ENCODE measurements at regions not wholly inside any gene's neighbourhood (a gene's known extent, or its start where the extent isn't known, plus 50 kb on each side); places are given as distances from the start of the nearest gene placed in this dataset.
"Not testable (repeated sequence)": the region's sequence is repeated elsewhere in the genome, so short reads cannot be mapped to it uniquely, and the experiment has no call there.

DNA sequence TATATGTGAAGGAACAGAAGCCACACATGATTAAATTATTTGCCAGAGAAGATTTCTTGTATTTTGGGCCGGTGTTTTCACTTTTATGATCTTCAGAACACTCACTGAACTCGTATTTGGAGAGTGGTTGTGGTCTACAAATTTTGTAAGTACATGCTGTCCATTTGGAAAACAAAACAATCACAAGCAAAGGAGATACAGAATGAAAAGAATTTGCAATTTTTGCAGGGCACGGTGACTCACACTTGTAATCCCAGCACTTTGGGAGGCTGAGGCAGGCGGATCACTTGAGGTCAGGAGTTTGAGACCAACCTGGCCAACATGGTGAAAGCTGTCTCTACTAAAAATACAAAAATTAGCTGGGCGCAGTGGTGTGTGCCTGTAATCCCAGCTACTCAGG lies 282.0 kb downstream of the C1D start:
- not testable (repeated sequence) for H3K9me3 ChIP-seq (ENCODE audit: control insufficient read depth, low read length, poor library complexity, severe bottlenecking); H3K4me1 Mint-ChIP-seq; ATAC-seq; H3K27ac Mint-ChIP-seq; DNase-seq; H3K36me3 Mint-ChIP-seq (ENCODE audit: low read depth); H3K4me3 Mint-ChIP-seq
- H3K27me3 Mint-ChIP-seq: peaks cover 10% of the 10 kb centered on the region

DNA sequence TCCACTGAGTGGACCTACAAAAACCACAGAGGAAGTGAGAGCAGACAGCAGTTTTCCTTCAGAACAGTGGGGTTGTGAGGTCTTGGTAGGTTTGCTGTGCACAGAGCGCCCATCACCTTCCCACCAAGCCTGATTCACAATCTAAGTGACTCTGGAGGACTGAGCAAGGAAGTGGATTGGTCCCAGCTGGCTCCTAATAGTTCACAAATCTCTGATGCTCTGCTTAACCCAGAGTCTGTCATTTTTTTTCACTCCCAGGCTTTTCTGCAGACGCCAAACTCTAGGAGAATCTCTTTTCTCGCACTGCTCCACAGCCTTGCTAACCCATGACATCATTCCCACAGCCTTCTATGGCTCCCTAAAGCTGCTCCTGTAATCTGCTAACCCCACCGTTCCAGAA lies 280.4 kb downstream of the C1D start:
- ATAC-seq (no peak), DNase-seq (no peak)
- Mint-ChIP-seq H3K4me1 (no peaks in the 10 kb centered on the region), H3K4me3 (no peak overlapping the region), H3K27me3 (peaks cover 10% of the 10 kb centered on the region), H3K27ac (no peak overlapping the region), H3K36me3 (ENCODE audit: low read depth) (no peaks in the 10 kb centered on the region)
- H3K9me3 ChIP-seq (ENCODE audit: control insufficient read depth, low read length, poor library complexity, severe bottlenecking): no peaks in the 10 kb centered on the region

DNA sequence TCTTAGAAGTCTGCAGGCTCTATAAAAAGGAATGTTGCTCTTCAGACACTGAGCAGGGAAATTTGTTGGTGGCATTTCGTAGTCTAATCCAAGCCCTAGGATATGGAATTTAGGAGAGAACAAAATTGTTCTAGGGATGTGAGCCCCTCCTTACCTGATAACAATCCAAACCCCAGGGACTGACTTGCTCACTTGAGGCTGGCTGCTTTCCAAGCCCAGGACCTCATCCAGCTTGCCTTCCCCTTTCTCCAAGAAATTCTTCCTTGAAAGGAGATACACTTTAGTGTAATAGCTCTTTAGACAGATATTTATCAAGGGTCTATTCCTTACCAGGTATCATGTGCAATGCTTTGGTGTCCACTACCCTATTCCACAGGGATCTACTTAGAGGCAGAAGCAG lies 279.8 kb downstream of the C1D start:
- no peaks in the 10 kb centered on the region for H3K36me3 Mint-ChIP-seq (ENCODE audit: low read depth)
- peaks cover 10% of the 10 kb centered on the region for H3K27me3 Mint-ChIP-seq
- H3K4me3 Mint-ChIP-seq: no peak overlapping the region
- no peak overlapping the region for H3K27ac Mint-ChIP-seq
- H3K4me1 Mint-ChIP-seq: no peaks in the 10 kb centered on the region
- no peak for DNase-seq
- no peak for ATAC-seq
- no peaks in the 10 kb centered on the region for H3K9me3 ChIP-seq (ENCODE audit: control insufficient read depth, low read length, poor library complexity, severe bottlenecking)

DNA sequence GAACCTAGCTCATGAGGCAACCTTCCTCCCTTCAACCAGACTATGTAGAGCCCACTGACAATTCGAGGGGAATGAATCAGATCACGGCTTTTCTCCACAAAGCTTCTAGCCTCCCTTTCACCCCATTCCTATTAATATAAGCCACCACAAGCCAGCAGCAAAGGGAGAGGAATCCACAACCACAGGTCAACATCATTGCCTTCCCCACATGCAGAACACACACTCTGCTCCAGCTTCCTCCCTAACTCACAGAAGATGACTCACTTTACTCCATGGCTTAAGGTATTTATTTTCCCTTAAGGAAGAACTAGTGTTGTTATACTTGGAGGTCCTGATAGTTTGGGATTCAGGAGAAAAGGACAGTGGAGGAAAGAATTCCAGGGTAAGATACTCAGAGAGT lies 272.2 kb downstream of the C1D start:
- H3K9me3 ChIP-seq (ENCODE audit: control insufficient read depth, low read length, poor library complexity, severe bottlenecking): no peaks in the 10 kb centered on the region
- no peak for ATAC-seq
- no peaks in the 10 kb centered on the region for H3K36me3 Mint-ChIP-seq (ENCODE audit: low read depth)
- peaks cover 13% of the 10 kb centered on the region for H3K27me3 Mint-ChIP-seq
- no peaks in the 10 kb centered on the region for H3K4me1 Mint-ChIP-seq
- H3K4me3 Mint-ChIP-seq: no peak overlapping the region
- no peak for DNase-seq
- no peak overlapping the region for H3K27ac Mint-ChIP-seq

DNA sequence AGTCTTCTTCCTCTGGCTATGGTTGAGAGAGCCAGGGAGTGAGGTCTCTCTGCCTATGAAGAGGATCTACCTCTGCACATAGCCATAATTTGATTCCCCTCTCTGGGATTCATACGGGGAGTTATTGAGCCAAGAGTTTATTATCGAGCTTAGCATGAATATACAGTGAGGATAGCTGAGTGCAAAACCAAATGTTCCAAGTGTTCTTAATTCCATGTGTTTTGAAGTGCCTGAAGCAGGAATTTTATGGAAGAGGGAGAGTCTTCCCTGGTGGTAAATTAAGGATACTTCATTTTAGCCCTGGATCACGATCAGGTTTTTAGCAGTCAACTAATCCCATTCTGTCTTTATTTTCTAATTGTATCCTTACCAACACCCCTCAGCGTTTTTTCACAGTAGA lies 270.6 kb downstream of the C1D start:
- Mint-ChIP-seq H3K36me3 (ENCODE audit: low read depth) (no peaks in the 10 kb centered on the region), H3K27me3 (peaks cover 28% of the 10 kb centered on the region), H3K4me3 (no peak overlapping the region), H3K4me1 (no peaks in the 10 kb centered on the region), H3K27ac (no peak overlapping the region)
- no peaks in the 10 kb centered on the region for H3K9me3 ChIP-seq (ENCODE audit: control insufficient read depth, low read length, poor library complexity, severe bottlenecking)
- ATAC-seq: no peak
- DNase-seq: no peak

DNA sequence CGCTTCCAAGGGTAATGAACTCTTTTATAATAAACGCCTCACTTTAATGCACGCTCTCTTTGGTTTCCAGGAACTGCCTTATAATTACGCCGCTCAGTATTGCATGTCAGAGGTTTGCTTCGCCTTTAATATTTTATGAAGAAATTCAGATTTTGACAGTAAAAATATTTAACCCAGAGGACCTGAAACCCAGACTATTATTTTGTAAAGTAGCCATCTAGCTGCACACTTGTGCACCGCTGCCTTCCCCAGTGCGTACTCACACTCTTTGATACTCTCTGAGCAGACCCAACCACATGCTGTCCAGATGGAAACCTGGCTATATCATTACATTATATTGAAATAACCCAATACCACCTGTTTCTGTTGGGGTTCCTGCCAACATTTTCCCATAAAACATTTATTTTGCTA lies 270.1 kb downstream of the C1D start:
- no peak overlapping the region for H3K4me3 Mint-ChIP-seq
- no peak for DNase-seq
- no peak for ATAC-seq

DNA sequence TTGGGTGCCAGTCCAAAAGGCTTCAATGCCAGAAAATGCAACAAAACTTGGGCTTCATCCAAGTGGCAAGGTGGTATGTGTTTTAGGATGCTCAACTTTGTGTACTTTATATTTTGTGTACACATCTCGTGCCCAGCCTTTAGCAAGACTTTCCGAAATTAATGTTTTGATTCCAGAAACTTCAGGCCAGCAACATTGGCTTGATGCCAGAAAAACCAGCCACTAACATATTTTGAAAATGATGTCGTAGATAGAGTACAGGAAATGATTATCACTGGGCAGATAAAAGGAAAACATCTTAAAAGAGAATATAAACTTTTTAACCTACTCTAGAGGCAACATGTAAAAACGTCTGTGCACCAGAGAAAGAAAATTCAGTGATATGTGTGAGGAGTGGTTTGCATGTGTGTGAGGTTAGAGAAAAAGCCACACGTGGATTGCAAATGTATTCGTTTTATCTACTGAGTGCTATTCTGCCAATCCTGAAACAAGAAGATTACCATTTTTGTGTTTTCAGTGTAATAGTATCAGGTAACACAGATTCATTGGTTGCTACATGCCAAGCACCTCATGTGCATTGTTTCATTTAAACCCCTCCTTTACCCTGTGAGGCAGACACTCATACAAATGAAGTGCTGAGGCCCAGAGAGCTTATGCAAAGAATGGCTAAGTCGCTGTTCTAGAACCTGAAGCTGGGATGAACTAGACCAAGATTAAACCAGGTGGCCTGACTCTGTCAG lies 264.8 kb downstream of the C1D start:
- Mint-ChIP-seq H3K4me1 (no peaks in the 10 kb centered on the region), H3K27me3 (peaks cover 28% of the 10 kb centered on the region), H3K4me3 (no peak overlapping the region), H3K27ac (no peak overlapping the region), H3K36me3 (ENCODE audit: low read depth) (no peaks in the 10 kb centered on the region)
- DNase-seq (no peak), ATAC-seq (no peak)
- no peaks in the 10 kb centered on the region for H3K9me3 ChIP-seq (ENCODE audit: control insufficient read depth, low read length, poor library complexity, severe bottlenecking)

More for the DNA sequence above, 270.1 kb downstream of the C1D start:
- Mint-ChIP-seq H3K36me3 (ENCODE audit: low read depth) (no peaks in the 10 kb centered on the region), H3K27me3 (peaks cover 28% of the 10 kb centered on the region), H3K4me1 (no peaks in the 10 kb centered on the region), H3K27ac (no peak overlapping the region)
- no peaks in the 10 kb centered on the region for H3K9me3 ChIP-seq (ENCODE audit: control insufficient read depth, low read length, poor library complexity, severe bottlenecking)

DNA sequence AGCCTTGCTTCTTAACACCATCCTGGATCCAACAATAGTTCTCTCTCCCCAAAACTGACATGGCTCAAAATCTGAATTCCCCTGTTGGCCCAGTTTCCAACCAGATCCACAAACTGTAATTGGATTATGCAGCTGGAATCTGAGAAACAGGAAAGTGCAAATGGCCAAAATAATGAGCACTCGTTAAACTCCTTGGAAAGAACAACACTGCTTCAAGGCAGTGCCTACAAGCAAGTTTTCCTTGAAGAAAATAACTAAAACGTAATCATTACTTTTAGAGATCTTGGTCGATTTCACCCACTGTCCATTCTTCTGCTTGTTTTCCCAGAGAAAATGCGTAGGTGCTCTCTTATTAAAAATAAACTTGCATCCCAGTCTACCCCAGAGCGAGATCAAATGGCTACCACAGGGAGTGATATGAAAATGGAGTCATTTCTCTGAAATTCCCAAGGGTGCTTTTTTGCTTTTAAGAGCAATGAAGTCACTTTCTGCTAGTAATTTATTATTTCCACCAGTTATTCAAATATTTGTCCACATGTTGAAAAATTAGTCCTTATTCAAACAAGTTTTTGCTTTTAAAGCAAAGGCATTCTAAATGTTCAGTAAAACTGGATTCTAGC lies 264.2 kb downstream of the C1D start:
- ATAC-seq: no peak
- Mint-ChIP-seq H3K36me3 (ENCODE audit: low read depth) (no peaks in the 10 kb centered on the region), H3K4me3 (no peak overlapping the region), H3K27ac (no peak overlapping the region), H3K4me1 (no peaks in the 10 kb centered on the region), H3K27me3 (peaks cover 27% of the 10 kb centered on the region)
- no peaks in the 10 kb centered on the region for H3K9me3 ChIP-seq (ENCODE audit: control insufficient read depth, low read length, poor library complexity, severe bottlenecking)
- no peak for DNase-seq

DNA sequence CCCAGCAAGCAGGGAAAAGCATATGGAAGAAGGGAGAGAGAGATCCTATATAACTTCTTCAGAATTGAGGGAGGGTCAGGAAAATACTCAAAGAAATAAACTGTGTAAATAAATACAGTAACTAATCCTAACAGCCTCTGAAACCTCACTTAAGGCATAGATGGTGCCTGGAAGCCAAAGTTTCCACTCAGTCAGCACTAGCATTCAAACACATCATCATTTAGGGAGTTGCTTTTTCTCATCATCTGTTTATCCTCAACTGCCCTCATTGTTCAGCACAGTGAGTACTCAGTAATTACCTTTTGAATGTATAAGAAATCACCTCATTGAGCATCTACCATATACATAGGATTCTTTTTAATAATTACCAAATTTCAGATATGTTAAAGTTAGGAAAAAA lies 262.9 kb downstream of the C1D start:
- Mint-ChIP-seq H3K36me3 (ENCODE audit: low read depth) (no peaks in the 10 kb centered on the region), H3K4me3 (no peak overlapping the region), H3K4me1 (no peaks in the 10 kb centered on the region), H3K27ac (no peak overlapping the region), H3K27me3 (peaks cover 27% of the 10 kb centered on the region)
- DNase-seq: no peak
- no peak for ATAC-seq
- no peaks in the 10 kb centered on the region for H3K9me3 ChIP-seq (ENCODE audit: control insufficient read depth, low read length, poor library complexity, severe bottlenecking)

DNA sequence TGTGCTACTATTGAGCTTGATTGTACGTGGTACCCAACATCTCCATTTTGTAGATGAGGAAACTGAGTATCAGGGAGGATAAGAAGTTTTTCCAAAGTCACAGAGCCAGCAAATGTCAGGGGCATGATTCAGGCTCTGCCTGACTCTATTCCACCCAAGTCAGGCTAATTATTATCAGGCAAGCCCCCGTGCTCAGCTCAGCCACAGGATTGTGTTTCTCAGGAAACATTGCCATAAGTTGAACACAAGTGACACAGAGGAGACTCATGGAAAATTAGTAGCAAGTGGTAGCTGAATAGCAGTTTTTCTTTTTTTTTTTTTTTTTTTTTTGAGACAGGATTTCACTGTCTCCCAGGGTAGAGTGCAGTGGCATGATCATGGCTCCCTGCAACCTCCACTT lies 260.5 kb downstream of the C1D start:
- DNase-seq (no peak), ATAC-seq (no peak)
- Mint-ChIP-seq H3K4me1 (no peaks in the 10 kb centered on the region), H3K36me3 (ENCODE audit: low read depth) (no peaks in the 10 kb centered on the region), H3K4me3 (no peak overlapping the region), H3K27ac (no peak overlapping the region), H3K27me3 (peaks cover 10% of the 10 kb centered on the region)
- no peaks in the 10 kb centered on the region for H3K9me3 ChIP-seq (ENCODE audit: control insufficient read depth, low read length, poor library complexity, severe bottlenecking)

DNA sequence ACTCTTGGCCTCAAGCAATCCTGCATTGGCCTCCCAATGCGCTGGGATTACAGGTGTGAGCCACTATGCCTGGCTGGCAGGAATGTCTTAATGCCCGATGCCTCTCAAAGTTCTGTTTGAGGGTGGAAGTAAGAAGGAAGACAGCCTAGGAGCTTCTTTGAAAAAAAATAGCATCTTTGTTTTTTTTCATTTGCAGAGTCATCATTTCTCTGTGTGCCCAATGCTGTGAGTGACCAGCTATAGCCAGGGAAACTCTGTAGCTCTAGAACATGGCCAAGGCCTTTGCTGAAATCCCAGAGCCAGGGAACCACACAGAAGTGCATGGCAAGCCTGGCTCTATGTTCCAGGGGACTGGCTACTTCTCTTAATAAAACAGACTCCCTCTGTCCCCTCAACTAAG lies 260.0 kb downstream of the C1D start:
- ATAC-seq (no peak), DNase-seq (no peak)
- Mint-ChIP-seq H3K27me3 (peaks cover 10% of the 10 kb centered on the region), H3K27ac (no peak overlapping the region), H3K4me1 (no peaks in the 10 kb centered on the region), H3K36me3 (ENCODE audit: low read depth) (no peaks in the 10 kb centered on the region), H3K4me3 (no peak overlapping the region)
- H3K9me3 ChIP-seq (ENCODE audit: control insufficient read depth, low read length, poor library complexity, severe bottlenecking): no peaks in the 10 kb centered on the region

DNA sequence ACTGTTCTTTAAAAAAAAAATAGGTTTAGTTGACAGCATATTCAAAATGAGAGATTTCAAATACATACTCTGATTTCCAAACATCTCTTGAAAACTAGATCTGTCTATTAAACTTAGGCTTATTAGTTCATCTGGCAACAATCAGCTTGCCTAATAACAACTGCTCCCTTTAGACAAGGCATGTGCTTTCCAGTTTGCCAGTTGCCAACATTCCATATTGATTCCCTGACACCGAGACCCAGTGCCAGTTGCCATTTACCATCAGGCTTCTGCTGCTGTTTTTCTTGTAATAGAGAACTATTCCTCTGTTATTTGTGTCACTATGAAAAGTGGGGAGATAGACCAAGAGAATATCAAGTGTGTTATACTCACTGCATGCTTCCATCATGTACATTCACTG lies 256.0 kb downstream of the C1D start:
- DNase-seq: no peak
- peaks cover under 1% of the 10 kb centered on the region for H3K27me3 Mint-ChIP-seq
- H3K4me3 Mint-ChIP-seq: no peak overlapping the region
- H3K4me1 Mint-ChIP-seq: no peaks in the 10 kb centered on the region
- no peak overlapping the region for H3K27ac Mint-ChIP-seq
- ATAC-seq: no peak
- no peaks in the 10 kb centered on the region for H3K36me3 Mint-ChIP-seq (ENCODE audit: low read depth)
- H3K9me3 ChIP-seq (ENCODE audit: control insufficient read depth, low read length, poor library complexity, severe bottlenecking): no peaks in the 10 kb centered on the region

DNA sequence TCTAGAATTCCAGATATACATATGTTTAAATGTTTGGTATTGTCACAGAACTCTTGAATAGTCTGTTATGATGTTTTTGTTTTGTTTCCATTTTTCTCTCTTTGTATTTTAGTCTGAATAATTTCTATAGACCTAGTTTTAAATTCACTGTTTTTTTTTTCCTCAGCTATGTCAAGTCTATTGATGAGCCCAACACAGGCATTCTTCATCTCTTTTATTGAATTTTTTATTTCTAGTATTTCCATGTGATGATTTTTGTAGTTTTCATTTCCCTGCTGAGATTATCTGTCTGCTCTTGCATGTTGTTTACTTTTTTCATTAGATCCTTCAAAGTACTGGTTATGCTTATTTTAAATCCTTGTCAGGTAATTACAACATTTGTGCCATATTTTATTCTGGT lies 254.7 kb downstream of the C1D start:
- ATAC-seq: no peak
- H3K36me3 Mint-ChIP-seq (ENCODE audit: low read depth): no peaks in the 10 kb centered on the region
- no peaks in the 10 kb centered on the region for H3K9me3 ChIP-seq (ENCODE audit: control insufficient read depth, low read length, poor library complexity, severe bottlenecking)
- no peaks in the 10 kb centered on the region for H3K4me1 Mint-ChIP-seq
- DNase-seq: no peak
- no peak overlapping the region for H3K4me3 Mint-ChIP-seq
- H3K27me3 Mint-ChIP-seq: no peaks in the 10 kb centered on the region
- H3K27ac Mint-ChIP-seq: no peak overlapping the region

DNA sequence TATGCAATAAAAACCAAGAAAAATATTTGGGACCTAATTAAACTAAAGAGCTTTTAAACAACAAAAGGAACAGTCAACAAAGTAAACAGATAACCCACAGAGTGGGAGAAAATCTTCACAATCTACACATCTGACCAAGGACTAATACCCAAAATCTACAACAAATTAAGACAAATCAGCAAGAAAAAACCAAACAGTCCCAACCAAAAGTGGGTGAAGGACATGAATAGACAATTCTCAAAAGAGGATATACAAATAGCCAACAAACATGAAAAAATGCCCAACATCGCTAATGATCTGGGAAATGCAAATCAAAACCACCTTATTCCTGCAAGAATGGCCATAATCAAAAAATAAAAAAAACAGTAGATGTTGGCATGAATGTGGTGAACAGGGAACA lies 250.1 kb downstream of the C1D start:
- ATAC-seq (no peak), DNase-seq (no peak)
- Mint-ChIP-seq H3K36me3 (ENCODE audit: low read depth) (no peaks in the 10 kb centered on the region), H3K4me3 (no peak overlapping the region), H3K27ac (no peak overlapping the region), H3K4me1 (no peaks in the 10 kb centered on the region), H3K27me3 (no peaks in the 10 kb centered on the region)
- H3K9me3 ChIP-seq (ENCODE audit: control insufficient read depth, low read length, poor library complexity, severe bottlenecking): no peaks in the 10 kb centered on the region

Measured in T-helper 17 cell (primary cell).